ENCODE measurements at regions not wholly inside any gene's neighbourhood (a gene's known extent, or its start where the extent isn't known, plus 50 kb on each side); places are given as distances from the start of the nearest gene placed in this dataset.
"Not testable (repeated sequence)": the region's sequence is repeated elsewhere in the genome, so short reads cannot be mapped to it uniquely, and the experiment has no call there.

GRCh38 chr9:28491121-28491520, 917.8 kb upstream of the C9orf72 start:
- ChIA-PET POLR2A (no interaction called here), CTCF (no interaction called here)
- DNase-seq (ENCODE audit: extremely low spot score), result no peak
- TF ChIP-seq, protein P1, sequence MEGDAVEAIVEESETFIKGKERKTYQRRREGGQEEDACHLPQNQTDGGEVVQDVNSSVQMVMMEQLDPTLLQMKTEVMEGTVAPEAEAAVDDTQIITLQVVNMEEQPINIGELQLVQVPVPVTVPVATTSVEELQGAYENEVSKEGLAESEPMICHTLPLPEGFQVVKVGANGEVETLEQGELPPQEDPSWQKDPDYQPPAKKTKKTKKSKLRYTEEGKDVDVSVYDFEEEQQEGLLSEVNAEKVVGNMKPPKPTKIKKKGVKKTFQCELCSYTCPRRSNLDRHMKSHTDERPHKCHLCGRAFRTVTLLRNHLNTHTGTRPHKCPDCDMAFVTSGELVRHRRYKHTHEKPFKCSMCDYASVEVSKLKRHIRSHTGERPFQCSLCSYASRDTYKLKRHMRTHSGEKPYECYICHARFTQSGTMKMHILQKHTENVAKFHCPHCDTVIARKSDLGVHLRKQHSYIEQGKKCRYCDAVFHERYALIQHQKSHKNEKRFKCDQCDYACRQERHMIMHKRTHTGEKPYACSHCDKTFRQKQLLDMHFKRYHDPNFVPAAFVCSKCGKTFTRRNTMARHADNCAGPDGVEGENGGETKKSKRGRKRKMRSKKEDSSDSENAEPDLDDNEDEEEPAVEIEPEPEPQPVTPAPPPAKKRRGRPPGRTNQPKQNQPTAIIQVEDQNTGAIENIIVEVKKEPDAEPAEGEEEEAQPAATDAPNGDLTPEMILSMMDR (IDR thresholded peaks at IDR 0.05; ENCODE audit: control extremely low read depth, extremely low read depth, low read depth, missing control alignments), result no peak

DNA sequence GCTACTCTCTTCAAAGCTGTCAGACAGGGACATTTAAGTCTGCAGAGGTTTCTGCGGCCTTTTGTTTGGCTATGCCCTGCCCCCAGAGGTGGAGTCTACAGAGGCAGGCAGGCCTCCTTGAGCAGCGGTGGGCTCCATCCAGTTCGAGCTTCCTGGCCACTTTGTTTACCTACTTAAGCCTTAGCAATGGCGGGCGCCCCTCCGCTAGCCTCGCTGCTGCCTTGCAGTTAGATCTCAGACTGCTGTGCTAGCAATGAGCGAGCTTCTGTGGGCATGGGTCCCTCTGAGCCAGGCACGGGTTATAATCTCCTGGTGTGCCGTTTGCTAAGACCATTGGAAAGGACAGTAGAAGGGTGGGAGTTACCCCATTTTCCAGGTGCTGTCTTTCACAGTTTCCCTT, 924.9 kb upstream of the C9orf72 start:
- DNase-seq (ENCODE audit: extremely low spot score); POLR2A ChIA-PET: not testable (repeated sequence)
- CTCF ChIA-PET, result interaction anchor here (1.4 kb wide), 1 partner anchor 9 kb away, joined by 5 read pairs; no protein-coding TSS in a partner anchor

DNA sequence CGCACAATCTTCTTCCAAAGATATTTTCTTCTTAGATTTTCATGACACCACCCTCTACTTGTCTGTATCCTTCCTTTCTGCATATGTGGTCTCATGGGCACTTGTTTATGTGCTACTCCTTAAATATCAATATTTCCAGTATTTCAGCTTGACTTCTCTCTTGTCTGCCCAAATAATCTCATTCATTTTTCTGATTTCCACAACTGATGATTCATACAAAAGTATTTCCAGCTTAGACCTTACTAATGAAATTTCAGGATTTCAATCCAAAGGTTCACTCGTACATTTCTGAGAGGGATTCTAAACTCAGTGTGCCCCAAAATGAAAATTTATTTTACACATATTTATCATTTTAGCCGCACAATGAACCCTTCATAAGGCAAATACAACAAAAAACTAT, 928.9 kb upstream of the C9orf72 start:
- TF ChIP-seq, protein P1 (IDR thresholded peaks at IDR 0.05; ENCODE audit: control extremely low read depth, extremely low read depth, low read depth, missing control alignments), result no peak
- ChIA-PET POLR2A (no interaction called here), CTCF (interaction anchor here (1.1 to 2.3 kb wide), 2 partner anchors 8 to 14 kb away, joined by 3 to 5 read pairs; no protein-coding TSS in a partner anchor)
- no peak for DNase-seq (ENCODE audit: extremely low spot score)

DNA sequence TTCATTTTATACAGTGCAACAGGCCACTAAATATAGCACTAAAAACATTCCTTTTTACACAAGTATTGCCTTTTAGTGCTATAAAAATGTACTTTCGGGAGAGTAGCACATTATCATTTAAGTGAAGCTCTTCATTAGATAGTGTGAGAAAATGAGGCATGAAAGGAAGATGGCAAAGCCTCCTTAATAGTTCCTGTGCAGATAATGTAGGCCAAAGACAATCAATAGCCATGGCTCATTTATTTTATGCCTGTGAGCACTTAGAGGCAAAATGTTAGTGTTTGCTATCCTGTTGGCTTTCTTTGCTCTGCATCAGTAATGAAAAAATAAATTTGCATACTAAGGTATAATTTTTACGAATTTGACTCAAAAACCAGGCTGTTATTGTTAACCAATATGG, 929.5 kb upstream of the C9orf72 start:
- CTCF ChIA-PET, result interaction anchor here (1.1 to 2.3 kb wide), 2 partner anchors 9 to 15 kb away, joined by 3 to 5 read pairs; no protein-coding TSS in a partner anchor

DNA sequence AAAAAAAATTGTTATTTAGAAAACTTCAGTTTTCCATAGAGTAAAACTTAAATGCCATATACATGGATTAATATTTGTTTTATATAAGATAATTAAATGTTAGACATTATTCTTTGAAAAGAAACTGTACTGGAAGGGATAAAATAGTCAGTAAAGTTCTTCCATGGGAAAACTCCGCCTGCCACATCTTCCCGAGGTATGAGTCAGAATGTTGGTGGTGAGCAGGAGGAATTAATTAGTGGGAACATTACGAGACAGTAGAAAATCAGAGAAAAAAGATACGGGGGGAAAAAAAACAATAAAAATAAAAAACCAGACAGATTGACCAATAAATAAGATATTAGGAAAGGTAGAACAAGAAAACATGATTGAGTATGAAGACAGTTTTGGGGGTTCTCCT, 930.3 kb upstream of the C9orf72 start:
- POLR2A ChIA-PET, result no interaction called here

More for the DNA sequence above, 929.5 kb upstream of the C9orf72 start:
- POLR2A ChIA-PET, result no interaction called here
- DNase-seq (ENCODE audit: extremely low spot score), result no peak
- TF ChIP-seq, protein P1 (IDR thresholded peaks at IDR 0.05; ENCODE audit: control extremely low read depth, extremely low read depth, low read depth, missing control alignments), result no peak

DNA sequence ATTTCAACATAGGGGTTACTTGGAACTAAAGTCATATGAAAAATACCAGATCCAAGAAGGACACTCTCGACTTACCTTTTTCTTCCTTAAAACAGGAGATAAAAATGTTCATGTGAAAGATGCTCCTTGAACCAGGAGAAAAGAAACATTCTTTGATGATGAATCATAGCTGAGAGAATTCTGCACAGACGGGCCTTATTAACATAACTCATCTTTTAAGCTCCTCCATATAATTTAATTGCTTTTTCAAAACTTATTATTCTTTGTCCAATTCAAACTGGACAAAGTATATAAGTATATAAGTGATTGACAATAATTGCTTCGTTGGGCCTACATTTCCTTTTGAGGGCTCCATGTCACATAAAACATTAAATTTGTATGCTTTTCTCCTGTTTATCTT, 945.2 kb upstream of the C9orf72 start:
- no peak for DNase-seq (ENCODE audit: extremely low spot score)
- POLR2A ChIA-PET, result no interaction called here
- CTCF ChIA-PET, result no interaction called here
- TF ChIP-seq, protein P1 (IDR thresholded peaks at IDR 0.05; ENCODE audit: control extremely low read depth, extremely low read depth, low read depth, missing control alignments), result no peak

More for the DNA sequence above, 930.3 kb upstream of the C9orf72 start:
- TF ChIP-seq, protein P1 (IDR thresholded peaks at IDR 0.05; ENCODE audit: control extremely low read depth, extremely low read depth, low read depth, missing control alignments), result no peak
- DNase-seq (ENCODE audit: extremely low spot score), result no peak
- CTCF ChIA-PET, result interaction anchor here (2.3 kb wide), 1 partner anchor 15 kb away, joined by 5 read pairs; no protein-coding TSS in a partner anchor

- CTCF ChIA-PET; DNase-seq (ENCODE audit: extremely low spot score); POLR2A ChIA-PET: not testable (repeated sequence)
Measured at GRCh38 chr9:28524309-28524708, 951.0 kb upstream of the C9orf72 start.

- DNase-seq (ENCODE audit: extremely low spot score), result no peak
- TF ChIP-seq, protein P1 (IDR thresholded peaks at IDR 0.05; ENCODE audit: control extremely low read depth, extremely low read depth, low read depth, missing control alignments), result no peak
- CTCF ChIA-PET, result no interaction called here
- POLR2A ChIA-PET, result no interaction called here
Measured at GRCh38 chr9:28528049-28528448, 954.8 kb upstream of the C9orf72 start.

Measured in GM10248 (cell line).